Middle frontal gyrus (tissue), 1 donor: ENCODE measurements at regions not wholly inside any gene's neighbourhood (a gene's known extent, or its start where the extent isn't known, plus 50 kb on each side); places are given as distances from the start of the nearest gene placed in this dataset.

Source experiments
- DNase-seq: peaks from one replicate; pipeline ENCODE4 v3.0.0-alpha.2; 2015; ENCODE audit warnings: low spot score; ENCODE audit errors: extremely low spot score

- no peak for DNase-seq
Measured at GRCh38 chr11:100636536-100636935, 50.6 kb upstream of the ARHGAP42 start.
